Naive thymus-derived CD4-positive, alpha-beta T cell (primary cell): ENCODE measurements at regions not wholly inside any gene's neighbourhood (a gene's known extent, or its start where the extent isn't known, plus 50 kb on each side); places are given as distances from the start of the nearest gene placed in this dataset.

ENCODE experiments used
- ATAC-seq: fragments of 150-1000 bp; cut with Tn5 transposase; 2 replicates; pipeline ENCODE4 v1.10.0; 2021; ENCODE audit warnings: mild to moderate bottlenecking, moderate library complexity
- CTCF ChIA-PET: fragments of 350-600 bp; sonication (Branson Sonifier 250); formaldehyde crosslinking; loops from one replicate; lab custom pipeline; 2021; ENCODE audit warnings: antibody characterized with exemption; lab: Charles Lee
- POLR2A ChIA-PET: fragments of 350-600 bp; sonication (Branson Sonifier 250); formaldehyde crosslinking; loops from one replicate; lab custom pipeline; 2021; ENCODE audit warnings: antibody characterized with exemption, inconsistent platforms; lab: Charles Lee
- DNase-seq, 9 donors: peaks; one replicate each; pipeline versions ENCODE4 v3.0.0 to v3.0.0-alpha.2; 2020 to 2022; ENCODE audit warnings: mixed read lengths in 1 of 9
- H3K27ac ChIP-seq: one replicate; pipeline ENCODE4 v1.7.0; 2013; ENCODE audit warnings: mild to moderate bottlenecking, low read depth, low read length, moderate library complexity
- H3K27me3 ChIP-seq, 2 donors: one replicate each; pipeline ENCODE4 v1.7.0; 2013; ENCODE audit warnings: low read length in 2 of 2, mild to moderate bottlenecking in 2 of 2, moderate library complexity in 2 of 2; ENCODE audit not compliant: control insufficient read depth in 2 of 2, insufficient read depth in 2 of 2
- H3K36me3 ChIP-seq, 3 experiments: 1 replicate in 2 of 3; 2 replicates in 1 of 3; pipeline ENCODE4 v1.7.0; 2013; ENCODE audit warnings: low read length in 3 of 3, mild to moderate bottlenecking in 3 of 3, moderate library complexity in 1 of 3; ENCODE audit not compliant: insufficient read depth in 3 of 3, control insufficient read depth in 2 of 3
- H3K4me1 ChIP-seq, 2 donors: one replicate each; pipeline ENCODE4 v1.7.0; 2013; ENCODE audit warnings: low read length in 2 of 2, mild to moderate bottlenecking in 2 of 2, moderate library complexity in 1 of 2; ENCODE audit not compliant: control insufficient read depth in 2 of 2, insufficient read depth in 2 of 2
- H3K4me3 ChIP-seq: 2 replicates; pipeline ENCODE4 v1.7.0; 2013; ENCODE audit warnings: mild to moderate bottlenecking, low read length
- H3K9me3 ChIP-seq, 3 experiments: 1 replicate in 2 of 3; 2 replicates in 1 of 3; pipeline ENCODE4 v1.7.0; 2013; ENCODE audit warnings: low read length in 3 of 3; ENCODE audit not compliant: control insufficient read depth in 2 of 3
- H3K27ac Mint-ChIP-seq, 9 donors: one replicate each; pipeline ENCODE4 v1.8.0; 2020 to 2022; ENCODE audit warnings: mixed read lengths in 9 of 9, mild to moderate bottlenecking in 8 of 9, moderate library complexity in 5 of 9, inconsistent platforms in 2 of 9
- H3K27me3 Mint-ChIP-seq, 5 donors: one replicate each; pipeline ENCODE4 v1.8.0; 2021 to 2022; ENCODE audit warnings: mixed read lengths in 5 of 5, mild to moderate bottlenecking in 1 of 5
- H3K36me3 Mint-ChIP-seq, 5 donors: one replicate each; pipeline ENCODE4 v1.8.0; 2020 to 2022; ENCODE audit warnings: mixed read lengths in 5 of 5, mild to moderate bottlenecking in 3 of 5, inconsistent platforms in 1 of 5
- H3K4me1 Mint-ChIP-seq, 7 donors: one replicate each; pipeline ENCODE4 v1.8.0; 2020 to 2022; ENCODE audit warnings: mixed read lengths in 7 of 7, mild to moderate bottlenecking in 3 of 7, inconsistent platforms in 1 of 7
- H3K4me3 Mint-ChIP-seq, 10 donors: one replicate each; pipeline ENCODE4 v1.8.0; 2020 to 2022; ENCODE audit warnings: mild to moderate bottlenecking in 10 of 10, mixed read lengths in 10 of 10, moderate library complexity in 6 of 10, inconsistent platforms in 2 of 10
- H3K9me3 Mint-ChIP-seq, 11 donors: one replicate each; pipeline ENCODE4 v1.8.0; 2020 to 2022; ENCODE audit warnings: mixed read lengths in 11 of 11, mild to moderate bottlenecking in 4 of 11, inconsistent platforms in 1 of 11, moderate library complexity in 1 of 11
- intact Hi-C, 2 donors: fragments of 100-400 bp; cut with micrococcal nuclease; formaldehyde crosslinking; loops; one replicate each; pipeline ENCODE4 v1.15.1; 2023

DNA sequence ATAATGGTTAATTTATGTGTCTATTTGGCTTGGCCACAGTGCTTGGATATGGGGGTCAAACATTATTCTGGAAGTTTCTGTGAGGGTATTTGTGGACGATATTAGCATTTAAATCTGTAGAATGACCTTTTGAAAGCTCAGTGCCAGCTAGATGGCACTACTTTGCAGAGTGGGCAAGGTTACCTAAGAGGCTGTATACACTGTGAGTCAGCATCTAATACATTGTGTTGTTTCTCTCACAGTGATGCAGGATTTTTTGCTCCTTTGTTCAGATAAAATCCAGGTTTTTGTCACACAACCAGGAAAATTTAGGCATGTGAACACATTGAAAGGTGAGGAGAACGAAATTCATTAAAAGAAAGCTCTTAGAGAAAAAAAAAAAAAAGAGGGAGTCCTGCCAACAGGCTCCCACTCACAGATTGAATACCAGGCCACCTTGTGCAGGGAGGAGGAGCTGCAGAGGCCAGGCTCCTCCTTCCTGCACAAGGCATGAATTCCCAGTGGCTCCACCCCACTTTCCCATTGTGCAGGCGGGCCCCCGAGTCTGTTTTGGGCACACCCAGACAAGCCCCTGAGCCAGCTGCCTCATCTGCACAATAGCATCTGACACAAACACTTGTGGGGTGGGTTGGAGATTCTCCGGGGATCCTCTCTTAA lies 551.0 kb upstream of the ATXN8OS start:
- Histone ChIP-seq H3K4me1 (no peaks in the 10 kb centered on the region), H3K9me3 (no peaks in the 10 kb centered on the region), H3K36me3 (no peaks in the 10 kb centered on the region), H3K27me3 (no peaks in the 10 kb centered on the region), H3K27ac (no peak overlapping the region), H3K4me3 (no peak overlapping the region)
- no peaks in the 10 kb centered on the region for H3K36me3 Mint-ChIP-seq
- H3K27me3 Mint-ChIP-seq = no peaks in the 10 kb centered on the region
- peaks cover 0 to 5% (median 0%) of the 10 kb centered on the region in 11 donors for H3K9me3 Mint-ChIP-seq
- CTCF ChIA-PET = no interaction called here
- no peak for DNase-seq
- intact Hi-C loops = no loop called here
- no peak for ATAC-seq
- POLR2A ChIA-PET = no interaction called here
- no peak overlapping the region for H3K4me3 Mint-ChIP-seq
- no peak overlapping the region for H3K27ac Mint-ChIP-seq
- no peaks in the 10 kb centered on the region for H3K4me1 Mint-ChIP-seq

DNA sequence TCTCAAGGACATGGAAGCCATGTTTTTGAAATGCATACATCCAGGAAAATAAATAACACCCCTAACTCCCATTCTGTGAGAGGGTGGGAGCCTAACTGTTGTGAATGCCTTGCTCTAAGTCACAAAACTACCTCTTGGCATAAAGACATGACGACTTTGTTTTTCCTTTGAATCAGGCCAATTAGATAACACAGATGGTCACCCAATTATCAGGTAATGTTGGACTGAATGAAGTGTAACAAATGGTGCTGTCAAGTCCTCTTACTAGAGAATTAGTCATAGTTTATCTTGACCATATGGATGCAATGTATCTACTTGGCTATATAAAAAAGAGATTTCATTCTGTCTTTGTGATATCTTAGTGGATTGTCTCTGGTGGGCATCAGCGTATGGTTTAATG lies 553.6 kb upstream of the ATXN8OS start:
- DNase-seq = no peak
- no peaks in the 10 kb centered on the region for H3K4me1 ChIP-seq
- no peaks in the 10 kb centered on the region for H3K9me3 ChIP-seq
- no peaks in the 10 kb centered on the region for H3K27me3 ChIP-seq
- ChIA-PET POLR2A (no interaction called here), CTCF (no interaction called here)
- no peak overlapping the region for H3K4me3 ChIP-seq
- no peak for ATAC-seq
- intact Hi-C loops = no loop called here
- Mint-ChIP-seq H3K27ac (no peak overlapping the region), H3K36me3 (no peaks in the 10 kb centered on the region), H3K4me1 (no peaks in the 10 kb centered on the region), H3K4me3 (no peak overlapping the region), H3K9me3 (peaks cover 0 to 5% (median 1%) of the 10 kb centered on the region in 11 donors), H3K27me3 (no peaks in the 10 kb centered on the region)
- H3K36me3 ChIP-seq = no peaks in the 10 kb centered on the region
- H3K27ac ChIP-seq = no peak overlapping the region

DNA sequence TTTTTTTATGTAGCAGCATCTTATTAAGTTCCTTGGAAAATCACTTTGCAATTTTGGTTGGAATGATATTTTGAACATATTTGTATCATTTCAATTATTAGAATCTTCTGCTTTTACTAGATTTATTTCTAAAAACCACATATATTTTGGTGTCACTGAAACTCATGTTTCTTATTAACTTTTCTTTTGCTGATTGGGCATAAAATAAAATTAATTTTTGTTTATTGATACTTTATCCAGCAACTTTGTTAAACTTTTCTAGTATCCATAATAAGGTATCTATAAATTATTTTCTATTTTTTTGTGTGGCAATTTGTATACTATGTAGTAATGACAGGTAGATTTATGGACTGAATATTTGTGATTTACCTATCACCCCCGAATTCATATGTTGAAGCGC lies 556.4 kb upstream of the ATXN8OS start:
- Histone ChIP-seq H3K4me3 (no peak overlapping the region), H3K4me1 (no peaks in the 10 kb centered on the region), H3K27me3 (no peaks in the 10 kb centered on the region), H3K27ac (no peak overlapping the region), H3K9me3 (no peaks in the 10 kb centered on the region), H3K36me3 (no peaks in the 10 kb centered on the region)
- ChIA-PET POLR2A (no interaction called here), CTCF (interaction anchor here (0.6 kb wide), 1 partner anchor 321 kb away, joined by 3 read pairs; no protein-coding TSS in a partner anchor)
- intact Hi-C loops = no loop called here
- Mint-ChIP-seq H3K4me1 (no peaks in the 10 kb centered on the region), H3K27ac (no peak overlapping the region), H3K9me3 (peaks cover 0 to 3% (median 0%) of the 10 kb centered on the region in 11 donors), H3K27me3 (no peaks in the 10 kb centered on the region), H3K4me3 (no peak overlapping the region), H3K36me3 (no peaks in the 10 kb centered on the region)
- DNase-seq = no peak
- ATAC-seq = no peak

DNA sequence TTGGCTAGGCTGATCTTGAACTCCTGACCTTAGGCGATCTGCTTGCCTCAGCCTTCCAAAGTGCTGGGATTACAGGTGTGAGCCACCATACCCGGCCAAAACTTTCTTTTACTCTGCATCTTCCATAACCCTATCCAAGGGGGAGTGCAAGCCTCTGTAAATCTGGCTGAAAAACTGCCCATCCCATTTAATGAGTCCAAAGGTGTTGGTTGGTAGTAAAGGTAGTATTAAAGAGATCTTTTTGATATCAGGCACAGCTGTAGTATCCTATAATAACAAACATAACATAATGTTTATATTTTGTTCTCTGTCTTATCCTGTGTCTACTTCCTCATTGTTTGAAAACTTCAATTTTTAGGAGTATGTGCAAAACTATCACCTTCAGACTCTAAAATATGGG lies 559.8 kb upstream of the ATXN8OS start:
- no peak overlapping the region for H3K27ac ChIP-seq
- H3K36me3 Mint-ChIP-seq = no peaks in the 10 kb centered on the region
- intact Hi-C loops = no loop called here
- no peak overlapping the region for H3K4me3 Mint-ChIP-seq
- no peaks in the 10 kb centered on the region for H3K36me3 ChIP-seq
- POLR2A ChIA-PET = no interaction called here
- H3K4me1 Mint-ChIP-seq = no peaks in the 10 kb centered on the region
- no peaks in the 10 kb centered on the region for H3K4me1 ChIP-seq
- CTCF ChIA-PET = no interaction called here
- peaks cover 0 to 3% (median 0%) of the 10 kb centered on the region in 11 donors for H3K9me3 Mint-ChIP-seq
- no peaks in the 10 kb centered on the region for H3K9me3 ChIP-seq
- H3K27ac Mint-ChIP-seq = no peak overlapping the region
- DNase-seq = no peak
- no peaks in the 10 kb centered on the region for H3K27me3 ChIP-seq
- H3K27me3 Mint-ChIP-seq = no peaks in the 10 kb centered on the region
- ATAC-seq = no peak
- no peak overlapping the region for H3K4me3 ChIP-seq

DNA sequence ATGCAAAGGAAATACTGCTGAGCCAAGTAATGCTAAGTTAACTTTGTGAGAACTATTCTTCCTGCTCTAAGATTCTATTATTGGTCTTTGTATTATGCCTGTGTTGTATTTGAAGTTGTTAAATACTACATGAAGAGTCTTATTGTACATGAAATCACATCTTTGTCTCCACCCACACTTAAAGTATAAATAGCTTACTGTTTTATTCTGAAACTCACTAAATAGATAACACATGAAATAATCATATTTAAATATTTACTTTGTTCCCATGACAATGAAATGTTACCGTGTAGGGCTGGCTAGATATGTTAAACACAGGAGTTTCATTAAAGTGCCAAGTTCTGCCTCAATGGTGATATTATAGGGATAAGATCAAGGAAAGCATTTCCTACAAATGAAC lies 562.1 kb upstream of the ATXN8OS start:
- Histone ChIP-seq H3K27me3 (no peaks in the 10 kb centered on the region), H3K4me1 (no peaks in the 10 kb centered on the region), H3K4me3 (no peak overlapping the region), H3K36me3 (no peaks in the 10 kb centered on the region), H3K27ac (no peak overlapping the region), H3K9me3 (no peaks in the 10 kb centered on the region)
- H3K4me3 Mint-ChIP-seq = no peak overlapping the region
- CTCF ChIA-PET = no interaction called here
- H3K27me3 Mint-ChIP-seq = no peaks in the 10 kb centered on the region
- DNase-seq (no peak), ATAC-seq (no peak)
- intact Hi-C loops = no loop called here
- H3K4me1 Mint-ChIP-seq = no peaks in the 10 kb centered on the region
- no peak overlapping the region for H3K27ac Mint-ChIP-seq
- peaks cover 0 to 5% (median 0%) of the 10 kb centered on the region in 11 donors for H3K9me3 Mint-ChIP-seq
- POLR2A ChIA-PET = no interaction called here
- no peaks in the 10 kb centered on the region for H3K36me3 Mint-ChIP-seq

DNA sequence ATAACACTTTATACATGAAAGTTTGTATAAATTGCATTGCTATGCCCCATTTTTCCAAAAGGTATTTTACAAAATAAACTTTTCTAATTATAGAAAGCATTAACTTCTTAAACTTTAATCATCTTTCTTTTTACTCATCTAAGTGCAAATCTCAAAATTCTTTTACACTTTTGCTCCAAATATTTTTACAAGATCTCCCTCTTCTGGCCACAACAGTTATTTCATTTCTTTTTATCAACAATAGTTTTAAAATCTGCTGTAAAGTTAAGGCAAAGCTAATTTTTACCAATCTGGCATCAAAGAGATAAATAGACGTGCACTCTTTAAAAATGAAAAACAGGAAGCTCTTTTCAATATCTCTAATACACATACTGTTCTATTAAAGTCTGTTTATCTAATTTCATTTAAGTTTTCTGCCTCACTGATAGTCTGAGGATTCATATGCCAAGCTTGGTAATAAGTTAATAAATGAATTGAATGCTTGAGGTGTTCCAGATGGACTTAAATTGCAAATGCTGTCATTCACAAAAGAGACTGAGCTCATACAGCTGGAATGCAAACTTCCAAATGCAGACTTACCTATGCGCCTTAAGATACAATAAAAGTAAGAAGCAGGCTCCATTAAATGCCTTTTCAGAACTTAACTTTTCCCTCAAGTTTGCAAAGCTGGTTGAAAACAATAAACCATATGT lies 583.0 kb upstream of the ATXN8OS start:
- no peak for ATAC-seq
- Histone ChIP-seq H3K9me3 (no peaks in the 10 kb centered on the region), H3K36me3 (no peaks in the 10 kb centered on the region), H3K4me1 (no peaks in the 10 kb centered on the region), H3K4me3 (no peak overlapping the region), H3K27ac (no peak overlapping the region), H3K27me3 (no peaks in the 10 kb centered on the region)
- Mint-ChIP-seq H3K27ac (no peak overlapping the region), H3K36me3 (no peaks in the 10 kb centered on the region), H3K27me3 (no peaks in the 10 kb centered on the region), H3K4me3 (no peak overlapping the region), H3K4me1 (no peaks in the 10 kb centered on the region), H3K9me3 (peaks cover 0 to 4% (median 0%) of the 10 kb centered on the region in 11 donors)
- intact Hi-C loops = no loop called here
- ChIA-PET POLR2A (no interaction called here), CTCF (interaction anchor here (0.7 kb wide), 1 partner anchor 29 kb away, joined by 4 read pairs; no protein-coding TSS in a partner anchor)
- no peak for DNase-seq

DNA sequence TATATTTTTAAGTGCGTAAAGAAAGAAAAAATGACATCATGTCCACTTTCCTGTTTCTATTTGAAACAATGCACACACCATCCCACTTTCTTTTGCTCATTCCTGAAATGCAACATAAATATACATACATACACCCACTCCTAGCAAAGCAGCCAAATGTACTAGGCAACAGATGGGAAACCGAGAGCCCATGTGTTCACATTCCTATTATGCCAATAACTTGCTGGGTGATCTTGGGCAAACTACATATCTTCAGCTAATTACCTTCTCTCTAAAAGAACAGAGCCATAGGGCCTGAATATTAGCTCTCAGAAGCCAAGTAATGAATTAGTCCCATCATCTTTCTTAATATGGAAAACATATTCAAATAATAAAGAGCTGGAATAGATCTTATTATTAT lies 610.6 kb upstream of the ATXN8OS start:
- Histone ChIP-seq H3K36me3 (no peaks in the 10 kb centered on the region), H3K27me3 (no peaks in the 10 kb centered on the region), H3K4me1 (no peaks in the 10 kb centered on the region), H3K27ac (no peak overlapping the region), H3K4me3 (no peak overlapping the region), H3K9me3 (no peaks in the 10 kb centered on the region)
- intact Hi-C loops = no loop called here
- DNase-seq (no peak), ATAC-seq (no peak)
- Mint-ChIP-seq H3K4me1 (no peaks in the 10 kb centered on the region), H3K27me3 (no peaks in the 10 kb centered on the region), H3K27ac (no peak overlapping the region), H3K4me3 (no peak overlapping the region), H3K9me3 (peaks cover 0 to 9% (median 3%) of the 10 kb centered on the region in 11 donors), H3K36me3 (no peaks in the 10 kb centered on the region)
- ChIA-PET CTCF (no interaction called here), POLR2A (no interaction called here)
